HG03139 (cell line): ENCODE measurements at regions not wholly inside any gene's neighbourhood (a gene's known extent, or its start where the extent isn't known, plus 50 kb on each side); places are given as distances from the start of the nearest gene placed in this dataset.

Source experiments
- ATAC-seq: cut with Tn5 transposase; IDR thresholded peaks from one replicate; pipeline ENCODE4 v1.9.1; 2021; ENCODE audit not compliant: unreplicated experiment

DNA sequence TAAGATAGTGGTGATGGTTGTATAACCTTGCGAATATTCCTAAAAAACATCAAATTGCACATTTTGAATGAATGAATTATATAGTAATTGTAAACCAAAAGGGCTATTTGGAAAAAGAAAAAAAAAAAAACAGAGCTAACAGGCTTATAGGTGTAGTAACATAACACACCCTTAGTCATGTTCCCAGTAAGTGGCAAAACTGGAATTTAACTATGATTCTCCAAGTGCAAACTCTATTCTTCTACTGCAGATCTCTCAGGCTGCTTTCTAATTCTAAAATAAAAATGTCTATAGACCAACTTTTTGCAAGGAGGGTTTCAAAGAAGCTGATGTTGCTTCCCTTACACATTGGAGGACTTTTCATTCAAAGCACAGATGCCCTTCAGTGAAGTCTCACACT is 293.2 kb upstream of the MON1B start:
- no peak for ATAC-seq

DNA sequence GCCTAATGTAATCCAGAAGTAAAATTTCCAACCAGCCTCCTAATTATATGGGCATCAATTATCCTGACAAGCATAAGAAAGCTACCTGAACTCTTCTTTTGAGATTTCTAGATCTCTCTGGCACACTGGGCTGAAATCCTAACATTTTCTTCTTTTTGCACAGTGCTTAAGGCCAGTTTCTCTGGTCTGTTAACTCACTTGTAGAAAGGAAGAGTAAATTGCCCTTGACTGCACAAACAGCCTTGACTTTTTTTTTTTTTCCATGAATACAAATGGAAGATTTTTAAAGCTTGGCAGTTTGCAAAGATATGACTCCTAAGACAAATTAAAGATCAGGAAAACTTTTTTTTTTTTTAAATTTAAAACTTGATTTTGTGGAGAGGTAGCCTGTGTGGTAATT is 291.2 kb upstream of the MON1B start:
- ATAC-seq, result no peak

DNA sequence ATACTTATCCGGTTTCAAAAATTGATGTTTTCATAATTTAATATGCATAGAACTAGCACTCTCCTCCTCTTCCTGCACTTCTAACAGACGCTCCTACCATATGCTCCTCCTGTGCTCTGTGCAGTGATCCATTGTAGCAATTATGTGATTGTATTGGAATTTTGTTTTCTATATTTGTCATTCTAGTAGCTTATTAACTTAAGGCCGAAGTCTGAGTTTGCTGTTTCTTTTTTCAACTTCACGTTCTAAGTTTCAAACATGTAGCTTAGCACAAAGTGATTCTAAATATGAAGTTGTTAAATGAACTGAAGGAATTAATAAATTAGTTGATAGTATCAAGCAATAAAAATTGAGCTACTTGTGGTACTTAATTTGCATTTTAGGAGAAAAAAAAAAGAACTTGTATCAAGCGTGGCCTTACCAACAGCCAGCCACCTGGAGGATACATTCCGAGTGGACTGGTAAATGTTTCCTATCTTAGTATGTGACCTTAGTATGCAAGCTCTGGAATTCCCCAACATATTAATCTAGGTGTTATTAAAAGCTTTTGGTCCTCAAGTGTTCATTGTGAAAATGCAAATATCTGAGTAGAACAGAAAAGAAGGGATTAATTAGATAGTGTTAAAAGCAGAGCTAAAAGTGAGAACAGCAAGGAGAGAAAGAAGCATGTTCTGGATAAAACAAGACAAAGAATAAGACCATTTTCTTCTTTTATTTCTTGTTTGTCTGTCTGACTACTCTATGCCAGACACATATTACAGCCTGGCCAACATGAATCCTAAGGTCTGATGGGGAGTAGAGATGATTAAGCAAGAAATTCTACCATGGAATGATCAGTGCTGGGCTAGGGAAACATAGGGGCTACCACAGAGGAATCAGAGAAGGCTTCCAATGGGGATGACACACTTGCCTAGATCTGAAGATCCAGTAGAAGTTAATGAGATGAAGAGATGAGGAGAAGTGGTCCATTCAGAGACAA is 290.4 kb upstream of the MON1B start:
- no peak for ATAC-seq

DNA sequence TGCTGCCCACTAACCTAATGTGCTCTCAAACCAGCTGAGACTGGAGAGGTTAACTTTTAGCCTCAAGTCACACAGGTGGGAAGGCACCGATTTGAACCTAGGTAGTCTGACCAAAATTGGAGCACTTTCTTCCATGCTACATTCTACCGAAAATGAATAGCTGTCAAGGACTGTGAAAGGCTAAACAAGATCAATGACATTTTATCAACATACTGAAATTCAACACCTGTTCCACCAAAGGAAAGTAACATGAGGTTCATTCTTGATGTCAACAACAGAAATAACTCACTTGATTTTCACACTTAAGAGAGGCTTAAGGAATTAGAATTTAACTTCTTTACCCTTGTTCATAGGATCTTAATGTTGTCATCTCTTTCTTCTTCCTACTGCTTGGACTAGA is 284.4 kb upstream of the MON1B start:
- ATAC-seq, result no peak

DNA sequence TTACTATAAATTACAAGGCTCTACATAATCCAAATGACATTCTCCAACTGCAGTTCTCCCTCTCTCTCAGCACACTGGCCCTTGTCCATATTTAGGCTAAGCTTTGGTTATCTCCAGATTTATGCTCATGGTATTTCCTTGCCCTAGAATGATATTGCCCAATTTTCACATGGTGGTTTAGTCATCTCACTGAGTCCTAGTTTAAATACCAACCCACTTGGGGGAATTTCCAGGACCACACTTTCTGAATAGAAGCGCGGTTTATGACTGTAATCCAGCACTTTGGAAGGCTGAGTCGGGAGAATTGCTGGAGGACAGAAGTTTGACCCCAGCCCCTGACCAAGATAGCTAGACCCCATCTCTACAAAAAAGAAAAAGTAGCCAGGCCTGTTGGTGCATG is 280.1 kb upstream of the MON1B start:
- ATAC-seq, result no peak

DNA sequence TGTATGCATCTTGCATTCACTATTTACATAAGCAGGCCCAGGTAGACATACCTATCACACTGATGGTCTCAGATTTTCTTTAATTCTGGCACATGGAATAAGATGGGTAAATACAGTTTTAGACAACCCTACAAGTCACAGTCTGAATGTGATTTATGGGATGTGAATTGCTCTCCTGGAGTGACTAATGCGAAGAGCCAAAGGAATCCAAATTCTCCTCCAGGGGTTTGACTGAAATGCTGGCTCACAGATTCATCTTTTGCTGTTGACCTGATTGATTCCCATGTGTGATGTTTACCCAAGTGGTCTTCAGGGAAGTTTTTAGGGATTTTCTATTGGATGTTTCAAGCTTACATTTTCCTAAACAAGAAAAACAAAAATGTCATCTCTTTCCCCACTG is 277.9 kb upstream of the MON1B start:
- no peak for ATAC-seq

DNA sequence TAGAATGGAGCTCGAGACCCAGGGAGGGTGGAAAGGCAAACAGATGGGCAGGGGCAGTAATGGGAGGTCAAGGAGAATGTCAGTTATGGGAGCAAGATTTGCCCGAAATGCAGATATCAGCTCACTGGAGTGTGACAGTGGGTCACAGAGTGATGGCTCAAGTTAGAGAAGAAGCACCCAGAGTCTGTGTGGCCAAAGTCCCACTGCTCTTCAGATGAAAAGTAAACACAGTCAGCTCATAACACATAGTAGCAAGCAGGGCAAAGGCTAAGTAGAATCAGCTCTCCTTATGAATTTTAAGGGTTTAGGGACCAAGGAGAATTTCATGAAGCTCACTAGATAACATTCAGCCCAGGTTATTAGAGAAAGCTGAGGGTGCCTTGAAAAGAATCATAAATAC is 264.9 kb upstream of the MON1B start:
- no peak for ATAC-seq

DNA sequence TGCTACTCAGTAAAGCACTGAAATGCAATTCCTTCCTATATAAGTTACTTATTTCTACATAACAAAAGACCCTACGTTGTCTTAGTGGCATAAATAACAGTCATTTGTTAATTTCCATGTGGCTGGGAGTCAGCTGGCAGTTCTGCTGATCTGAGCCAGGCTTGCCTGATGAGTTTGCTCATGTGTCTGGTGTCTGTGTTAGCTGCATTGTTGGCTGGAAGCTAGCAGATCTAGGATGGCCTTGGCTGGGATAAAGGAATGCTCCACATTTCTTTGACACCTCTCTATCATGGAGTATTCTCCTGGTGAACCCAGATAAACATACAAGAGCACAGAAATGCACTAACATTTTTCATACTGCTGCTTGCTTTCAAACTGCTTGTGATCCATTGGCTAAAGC is 264.4 kb upstream of the MON1B start:
- ATAC-seq, result no peak

DNA sequence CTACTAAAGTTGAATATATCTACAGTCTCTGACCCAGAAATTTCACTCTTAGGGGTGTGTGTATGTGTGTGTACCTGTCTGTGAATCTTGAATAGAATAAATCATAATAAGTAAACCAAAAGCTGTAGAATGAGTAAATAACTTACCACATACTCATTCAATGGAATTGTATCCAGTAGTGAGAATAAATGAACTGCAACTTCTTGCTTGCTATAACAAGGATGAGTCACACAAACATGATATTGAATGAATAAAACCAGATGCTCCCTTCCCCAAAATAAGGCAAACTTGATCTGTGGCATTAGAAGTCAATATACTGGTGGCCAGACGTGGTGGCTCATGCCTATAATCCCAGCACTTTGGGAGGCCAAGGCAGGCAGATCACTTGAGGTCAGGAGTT is 259.8 kb upstream of the MON1B start:
- ATAC-seq, result no peak

DNA sequence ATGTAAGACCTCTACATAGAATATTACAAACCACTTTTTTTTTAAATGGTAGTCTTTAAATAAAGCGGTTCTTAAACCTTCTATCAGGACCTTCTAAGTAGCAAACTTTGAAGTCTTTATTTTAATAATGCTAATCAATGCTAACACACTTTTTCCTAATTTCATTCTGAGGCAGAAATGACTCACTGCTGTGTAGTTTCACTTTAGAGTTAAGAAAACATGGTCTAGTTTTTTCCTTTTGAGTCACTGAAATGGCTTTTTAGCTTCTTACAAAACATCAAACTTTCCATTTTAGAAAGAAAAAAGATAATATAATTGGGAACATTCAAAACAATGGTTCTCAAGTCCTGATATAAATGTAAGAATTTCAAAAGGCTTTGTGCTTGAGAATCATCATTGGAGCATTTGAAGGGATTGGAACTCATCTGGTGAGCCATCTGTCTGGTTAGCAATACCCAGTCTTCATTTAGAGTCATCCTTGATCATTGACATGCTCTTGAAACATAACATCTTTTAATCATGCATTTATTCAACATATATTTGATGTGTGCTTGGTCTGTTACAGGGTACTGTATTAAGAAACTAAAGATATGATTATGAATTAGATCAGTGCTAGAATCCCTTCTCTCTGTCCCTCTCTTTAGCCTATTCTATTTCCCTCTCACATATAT is 258.3 kb upstream of the MON1B start:
- no peak for ATAC-seq

DNA sequence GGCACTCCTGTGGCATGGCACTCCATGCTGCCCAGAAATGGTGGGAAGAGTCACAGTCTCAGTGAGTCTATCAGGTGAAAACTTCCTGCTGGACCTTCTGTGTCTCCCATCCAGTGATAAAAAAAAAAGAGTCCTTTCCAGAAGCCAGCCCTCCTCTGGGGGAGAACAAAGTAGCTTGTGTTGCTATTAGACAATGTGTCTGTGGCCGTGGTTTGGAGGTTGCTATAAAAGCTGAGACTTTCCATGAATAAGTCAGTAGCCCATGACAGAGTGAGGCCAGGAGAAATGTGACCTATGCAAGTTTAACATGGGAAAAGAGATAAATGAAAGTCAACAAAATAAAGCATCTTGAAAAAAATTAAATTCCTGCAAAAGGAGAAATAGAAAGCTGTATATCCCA is 250.7 kb upstream of the MON1B start:
- ATAC-seq, result no peak

DNA sequence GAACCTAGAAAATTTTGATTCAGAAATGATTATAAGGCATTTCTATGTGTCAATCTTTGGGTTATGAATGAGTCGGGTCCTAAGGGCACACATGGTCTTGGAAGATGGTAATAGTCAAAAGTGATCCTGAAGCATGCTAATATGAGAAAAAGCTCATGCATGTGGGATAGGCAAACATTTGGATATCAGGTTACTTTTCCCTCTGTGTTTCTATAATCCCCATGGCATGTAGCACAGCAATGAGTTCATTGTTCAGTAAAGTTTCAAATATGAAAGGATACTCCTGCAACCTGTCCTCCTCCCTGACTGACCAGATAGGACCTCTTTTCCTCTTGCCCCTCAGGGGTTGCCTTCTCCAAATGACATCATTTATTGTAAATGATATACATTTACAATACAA is 249.9 kb upstream of the MON1B start:
- ATAC-seq, result no peak

DNA sequence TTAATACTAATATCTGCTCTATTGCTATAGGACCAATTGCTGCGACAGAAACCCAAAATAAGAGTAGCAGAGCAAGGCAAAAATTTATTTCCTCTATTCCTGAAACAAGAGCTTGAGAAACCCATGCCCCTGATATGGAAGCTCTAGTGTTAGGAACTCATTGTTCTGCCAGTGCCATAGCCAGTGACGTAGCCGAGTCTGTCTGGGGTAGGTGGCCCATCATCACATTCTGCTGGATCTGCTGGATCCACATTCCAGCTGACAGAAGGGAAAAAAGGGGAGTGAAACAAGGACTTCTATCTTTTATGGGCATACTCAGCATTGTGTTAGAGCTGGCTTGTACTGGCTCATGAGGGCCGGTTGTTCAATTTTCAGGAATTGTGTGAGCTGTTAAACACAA is 248.9 kb upstream of the MON1B start:
- no peak for ATAC-seq

DNA sequence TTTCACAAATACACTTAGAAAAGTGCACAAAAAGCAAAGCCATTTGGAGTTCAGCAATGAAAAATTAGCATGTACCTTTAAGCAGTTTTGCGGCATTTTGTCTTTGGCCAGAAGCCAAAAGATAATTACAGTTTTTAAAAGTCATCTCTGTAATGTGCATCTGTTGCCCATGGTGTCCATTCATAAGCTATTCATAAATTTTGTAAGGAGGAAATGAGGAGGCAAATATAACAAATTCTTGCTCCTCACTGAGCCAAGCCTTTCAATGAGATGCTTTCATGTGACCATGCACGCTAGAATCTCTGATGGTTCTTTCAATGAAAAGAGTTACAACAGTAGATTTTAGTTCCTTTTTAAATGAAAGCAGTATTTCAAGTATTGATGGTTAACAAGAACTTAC is 247.1 kb upstream of the MON1B start:
- ATAC-seq, result no peak

DNA sequence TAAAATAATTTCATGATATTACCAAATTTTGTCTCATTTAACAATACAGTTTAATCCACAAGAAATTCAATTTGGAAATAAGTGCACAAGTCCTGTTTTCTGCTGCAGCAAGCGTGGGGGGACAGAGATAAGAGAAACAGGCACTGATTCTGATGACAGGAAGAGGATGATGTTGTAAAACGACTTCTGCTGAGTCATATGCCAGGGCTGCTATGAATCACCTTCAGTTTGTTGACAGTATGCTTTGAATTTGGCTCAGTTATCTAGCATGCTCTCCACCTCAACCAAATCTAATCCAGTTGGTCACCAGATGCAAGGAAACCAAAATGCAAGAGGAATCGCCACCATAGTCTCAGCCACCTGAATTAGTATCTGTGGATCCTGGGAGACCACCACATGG is 244.1 kb upstream of the MON1B start:
- no peak for ATAC-seq

DNA sequence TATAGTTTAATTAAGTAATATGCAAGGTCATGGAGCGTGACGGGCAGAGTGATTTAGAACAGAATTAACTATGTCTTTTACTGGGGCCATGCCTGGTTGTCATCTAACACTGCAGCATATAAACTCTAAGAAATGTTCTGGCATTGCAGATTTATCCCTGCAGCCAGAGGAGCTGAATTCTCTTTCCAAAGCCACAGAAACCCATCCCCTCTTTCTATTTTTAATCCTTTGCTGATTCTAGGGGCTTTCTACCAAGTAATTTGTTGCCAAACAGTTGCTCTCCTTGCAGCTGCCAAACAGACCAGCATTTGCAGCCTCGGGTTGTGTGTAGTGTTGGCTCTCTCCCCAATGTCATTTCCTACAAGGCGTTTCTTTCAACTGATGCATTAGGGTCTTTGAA is 243.2 kb upstream of the MON1B start:
- no peak for ATAC-seq

DNA sequence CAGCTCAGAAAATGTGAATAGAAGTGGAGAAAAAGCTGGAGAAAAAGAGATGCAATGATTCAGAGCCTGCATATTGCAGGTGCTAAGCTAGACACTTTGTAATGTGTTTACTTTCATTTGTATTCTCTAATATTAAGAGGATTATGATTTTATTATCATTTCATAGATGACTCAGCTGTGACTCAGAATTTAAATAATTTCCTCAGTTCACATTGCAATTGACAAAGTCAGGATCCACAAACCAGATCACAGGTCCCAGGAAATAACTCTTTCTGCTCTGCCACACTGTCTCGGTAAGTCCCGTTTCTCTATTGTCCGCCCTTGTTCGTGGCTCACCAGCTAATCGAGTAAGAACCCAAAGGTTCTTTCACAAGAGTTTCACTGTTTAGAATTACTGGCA is 235.4 kb upstream of the MON1B start:
- ATAC-seq, result no peak

DNA sequence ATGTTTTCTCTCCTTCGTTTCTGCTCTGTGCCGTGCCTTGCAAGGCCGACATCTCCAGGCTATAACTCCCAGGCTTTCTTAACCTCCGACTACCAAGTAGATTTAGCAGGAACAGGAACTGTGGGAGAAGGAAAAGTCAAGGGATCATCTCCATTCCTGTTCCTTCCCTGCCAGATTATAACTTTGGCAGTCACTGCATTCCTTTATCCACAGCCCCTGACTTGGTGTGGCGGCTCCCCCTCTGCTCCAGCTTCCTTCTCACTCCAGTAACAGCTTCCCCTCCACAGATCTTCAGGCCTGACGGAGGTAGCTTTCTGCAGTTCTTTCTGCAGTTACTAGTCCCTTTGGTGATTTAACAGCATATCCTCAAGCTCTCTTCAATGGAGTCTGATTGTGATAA is 234.6 kb upstream of the MON1B start:
- no peak for ATAC-seq

DNA sequence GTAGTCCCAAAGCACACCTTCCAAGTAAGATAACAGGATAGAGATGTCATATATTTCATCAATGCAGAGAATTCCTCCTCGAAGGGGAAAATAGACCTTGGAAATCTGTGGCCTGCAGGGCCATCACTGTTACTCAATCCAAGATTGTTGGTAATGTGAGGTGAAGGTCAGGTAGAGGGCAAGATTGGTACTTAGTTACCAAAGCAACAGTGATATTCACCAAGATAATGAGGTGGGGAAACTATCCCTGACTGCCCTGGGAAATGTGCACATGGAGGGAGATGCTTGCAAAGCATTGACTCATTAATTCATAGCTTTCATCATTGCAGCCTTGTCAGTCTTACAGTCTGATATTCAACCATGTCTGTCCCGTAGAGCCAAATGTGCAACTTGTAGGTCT is 234.1 kb upstream of the MON1B start:
- ATAC-seq, result no peak

DNA sequence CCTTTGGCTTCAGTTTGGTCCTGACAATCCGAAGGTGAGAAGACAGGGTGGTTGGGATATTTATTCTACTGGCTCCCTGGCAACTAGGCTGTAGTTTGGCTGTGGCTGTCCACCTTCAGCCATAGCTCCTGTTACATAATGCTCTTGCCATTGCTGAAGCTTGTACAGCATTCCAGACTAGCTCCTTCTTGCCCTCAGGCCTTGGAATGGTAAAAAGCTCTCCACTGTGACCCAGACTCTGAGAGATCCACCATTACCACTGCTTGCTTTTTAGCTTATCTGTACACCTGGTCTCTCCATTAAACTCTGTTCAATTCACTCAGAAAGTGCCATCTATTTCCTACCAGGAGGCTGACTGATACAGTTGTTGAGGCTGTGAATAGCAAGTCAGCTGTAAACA is 231.8 kb upstream of the MON1B start:
- ATAC-seq, result no peak

DNA sequence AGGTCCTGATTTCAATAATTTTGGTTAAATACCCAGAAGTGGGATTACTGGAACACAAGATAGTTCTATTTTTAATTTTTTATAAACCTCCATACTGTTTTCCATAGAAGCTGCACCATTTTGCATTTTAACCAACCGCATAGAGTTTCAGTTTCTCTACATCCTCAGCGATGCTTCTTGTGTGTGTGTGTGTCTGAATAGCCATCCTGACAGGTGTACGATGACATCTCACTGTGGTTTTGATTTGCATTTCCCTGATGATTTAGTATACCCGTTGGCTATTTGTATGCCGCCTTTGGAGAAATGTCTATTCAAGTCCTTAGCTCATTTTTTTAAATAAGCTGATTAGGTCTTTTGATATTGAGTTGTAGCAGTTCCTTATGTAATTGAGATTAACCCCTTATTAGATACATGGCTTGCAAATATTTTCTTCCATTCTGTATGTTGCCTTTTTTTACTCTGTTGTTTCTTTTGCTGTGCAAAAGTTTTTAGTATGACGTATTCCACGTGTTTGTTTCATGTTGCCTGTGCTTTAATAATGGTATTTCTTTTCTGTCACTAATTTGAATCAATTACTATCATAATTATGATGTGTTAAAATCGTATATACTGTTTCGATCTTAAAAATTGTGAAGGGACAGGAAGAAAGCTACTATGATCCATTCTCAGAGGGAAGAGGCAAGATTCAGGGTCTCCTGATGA is 227.2 kb upstream of the MON1B start:
- peak; percentile 54 for ATAC-seq
